ENCODE measurements at regions not wholly inside any gene's neighbourhood (a gene's known extent, or its start where the extent isn't known, plus 50 kb on each side); places are given as distances from the start of the nearest gene placed in this dataset.
"Not testable (repeated sequence)": the region's sequence is repeated elsewhere in the genome, so short reads cannot be mapped to it uniquely, and the experiment has no call there.

DNA sequence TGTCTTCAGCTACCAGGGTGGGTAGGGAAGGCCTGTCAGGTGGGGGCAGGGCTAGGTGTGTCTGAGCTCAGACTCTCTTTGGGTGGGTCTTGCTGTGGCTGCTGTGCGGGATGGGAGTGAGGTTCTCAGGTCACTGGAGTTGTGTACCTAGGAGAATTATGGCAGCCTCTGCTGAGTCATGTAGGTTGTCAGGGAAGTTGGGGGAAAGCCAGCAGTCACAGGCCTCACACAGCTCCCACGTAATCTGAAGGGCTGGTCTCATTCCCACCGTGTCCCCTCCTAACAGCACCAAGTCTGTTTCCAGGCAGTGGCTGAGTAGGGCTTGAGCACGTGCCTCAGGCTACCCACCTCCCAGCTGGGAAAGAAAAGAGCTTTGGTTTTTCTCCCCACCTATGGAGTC, 67.0 kb downstream of the CHCHD4 start:
- H3K9me3 ChIP-seq (ENCODE audit: insufficient read depth, low read depth, low read length): no peaks in the 10 kb centered on the region
- no peak overlapping the region for H3K27ac ChIP-seq (ENCODE audit: low read depth, low read length)
- no peaks in the 10 kb centered on the region for H3K27me3 ChIP-seq (ENCODE audit: insufficient read depth, low read length)
- no peak overlapping the region for H3K4me3 ChIP-seq (ENCODE audit: low read length)
- no peaks in the 10 kb centered on the region for H3K4me1 ChIP-seq (ENCODE audit: insufficient read depth, low read length)
- 90% methylated on average over 4 of the region's 4 CpGs for WGBS
- no peak overlapping the region for H3K9ac ChIP-seq (ENCODE audit: low read depth, low read length)
- H3K36me3 ChIP-seq (ENCODE audit: insufficient read depth, low read length): no peaks in the 10 kb centered on the region

- no peak overlapping the region for H3K27ac ChIP-seq (ENCODE audit: low read depth, low read length)
- H3K36me3 ChIP-seq (ENCODE audit: insufficient read depth, low read length): no peaks in the 10 kb centered on the region
- H3K9ac ChIP-seq (ENCODE audit: low read depth, low read length): no peak overlapping the region
- H3K4me1 ChIP-seq (ENCODE audit: insufficient read depth, low read length): no peaks in the 10 kb centered on the region; the same call in 1 of the 2 replicates
- no peak overlapping the region for H3K4me3 ChIP-seq (ENCODE audit: low read length)
- no peaks in the 10 kb centered on the region for H3K9me3 ChIP-seq (ENCODE audit: insufficient read depth, low read depth, low read length)
- no peaks in the 10 kb centered on the region for H3K27me3 ChIP-seq (ENCODE audit: insufficient read depth, low read length)
Observed at GRCh38 chr3:14047841-14048240, 76.8 kb downstream of the CHCHD4 start.

- no peaks in the 10 kb centered on the region for H3K27me3 ChIP-seq (ENCODE audit: insufficient read depth, low read length)
- H3K4me1 ChIP-seq (ENCODE audit: insufficient read depth, low read length): no peaks in the 10 kb centered on the region; the same call in 1 of the 2 replicates
- 84% methylated on average over 5 of the region's 5 CpGs for WGBS
- no peak overlapping the region for H3K4me3 ChIP-seq (ENCODE audit: low read length)
- H3K9me3 ChIP-seq (ENCODE audit: insufficient read depth, low read depth, low read length): no peaks in the 10 kb centered on the region
- H3K9ac ChIP-seq (ENCODE audit: low read depth, low read length): no peak overlapping the region
- no peak overlapping the region for H3K27ac ChIP-seq (ENCODE audit: low read depth, low read length)
- no peaks in the 10 kb centered on the region for H3K36me3 ChIP-seq (ENCODE audit: insufficient read depth, low read length)
Observed at GRCh38 chr3:14047027-14047426, 77.6 kb downstream of the CHCHD4 start.

DNA sequence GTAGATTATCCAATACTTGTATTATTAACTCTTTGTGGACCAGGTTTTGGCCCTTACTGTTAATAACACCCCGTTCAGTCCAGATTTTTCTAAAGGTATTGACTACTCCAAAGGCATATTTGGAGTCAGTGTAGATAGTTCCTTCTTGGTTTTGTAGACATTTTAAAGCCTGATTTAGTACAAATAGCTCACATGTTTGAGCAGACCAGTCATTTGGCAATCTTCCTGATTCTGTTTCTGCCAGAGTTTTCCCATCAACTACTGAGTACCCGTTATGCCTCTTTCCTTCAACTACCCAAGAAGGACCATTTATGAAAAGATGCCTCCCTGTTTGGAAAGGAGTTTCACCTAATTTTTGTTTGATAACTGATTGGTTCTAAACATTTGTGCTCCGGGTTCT, 82.0 kb downstream of the CHCHD4 start:
- Histone ChIP-seq H3K27me3 (ENCODE audit: insufficient read depth, low read length) (no peaks in the 10 kb centered on the region), H3K36me3 (ENCODE audit: insufficient read depth, low read length) (no peaks in the 10 kb centered on the region), H3K9ac (ENCODE audit: low read depth, low read length) (no peak overlapping the region), H3K4me3 (ENCODE audit: low read length) (no peak overlapping the region), H3K9me3 (ENCODE audit: insufficient read depth, low read depth, low read length) (peaks cover 3% of the 10 kb centered on the region; the same call in 1 of the 2 replicates), H3K4me1 (ENCODE audit: insufficient read depth, low read length) (no peaks in the 10 kb centered on the region; the same call in 1 of the 2 replicates), H3K27ac (ENCODE audit: low read depth, low read length) (no peak overlapping the region)
- 84% methylated on average over 3 of the region's 3 CpGs for WGBS

DNA sequence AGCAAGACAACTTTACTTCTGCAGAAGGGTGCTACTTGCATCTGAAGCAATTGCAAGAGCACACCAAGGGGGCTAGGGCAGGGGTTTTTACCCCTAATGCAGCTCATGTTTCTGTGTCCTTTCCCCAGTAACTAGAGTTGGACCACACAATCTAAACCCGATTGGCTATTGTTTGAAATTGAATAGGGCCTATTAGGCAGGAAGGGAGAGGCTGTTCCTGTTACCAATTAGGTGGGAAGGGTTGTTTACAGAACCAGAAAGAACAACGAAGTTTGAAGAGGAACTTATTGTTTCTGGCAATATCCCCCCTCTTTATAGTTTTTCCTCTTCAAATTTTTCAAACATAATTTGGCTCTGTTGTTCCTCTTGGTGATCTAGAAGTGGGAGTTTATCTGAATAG, 85.5 kb downstream of the CHCHD4 start:
- no peaks in the 10 kb centered on the region for H3K4me1 ChIP-seq (ENCODE audit: insufficient read depth, low read length)
- no peak overlapping the region for H3K27ac ChIP-seq (ENCODE audit: low read depth, low read length)
- 80% methylated on average over 1 of the region's 2 CpGs for WGBS
- H3K36me3 ChIP-seq (ENCODE audit: insufficient read depth, low read length): no peaks in the 10 kb centered on the region
- peaks cover 19% of the 10 kb centered on the region for H3K9me3 ChIP-seq (ENCODE audit: insufficient read depth, low read depth, low read length)
- H3K27me3 ChIP-seq (ENCODE audit: insufficient read depth, low read length): no peaks in the 10 kb centered on the region
- H3K9ac ChIP-seq (ENCODE audit: low read depth, low read length): no peak overlapping the region
- H3K4me3 ChIP-seq (ENCODE audit: low read length): no peak overlapping the region

DNA sequence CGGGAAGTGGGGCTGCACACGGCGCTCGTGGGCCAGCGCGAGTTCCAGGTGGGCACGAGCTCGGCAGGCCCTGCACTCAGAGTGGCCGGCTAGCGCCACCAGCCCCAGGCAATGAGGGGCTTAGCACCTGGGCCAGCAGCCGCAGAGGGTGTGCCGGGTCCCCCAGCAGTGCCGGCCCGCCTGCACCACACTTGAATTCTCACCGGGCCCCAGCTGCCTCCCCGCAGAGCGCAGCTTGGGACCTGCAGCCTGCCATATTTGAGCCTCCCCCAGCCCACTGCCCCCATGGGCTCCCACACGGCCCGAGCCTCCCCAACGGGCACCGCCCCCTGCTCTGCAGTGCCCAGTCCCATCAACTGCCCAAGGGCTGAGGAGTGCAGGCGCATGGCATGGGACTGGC, 87.5 kb downstream of the CHCHD4 start:
- peaks cover 19% of the 10 kb centered on the region for H3K9me3 ChIP-seq (ENCODE audit: insufficient read depth, low read depth, low read length)
- H3K27ac ChIP-seq (ENCODE audit: low read depth, low read length): no peak overlapping the region
- no peak overlapping the region for H3K4me3 ChIP-seq (ENCODE audit: low read length)
- no peaks in the 10 kb centered on the region for H3K4me1 ChIP-seq (ENCODE audit: insufficient read depth, low read length)
- H3K36me3 ChIP-seq (ENCODE audit: insufficient read depth, low read length): no peaks in the 10 kb centered on the region
- 95% methylated on average over 22 of the region's 22 CpGs for WGBS
- H3K9ac ChIP-seq (ENCODE audit: low read depth, low read length): no peak overlapping the region
- no peaks in the 10 kb centered on the region for H3K27me3 ChIP-seq (ENCODE audit: insufficient read depth, low read length)

- H3K27ac ChIP-seq (ENCODE audit: low read depth, low read length): no peak overlapping the region
- H3K4me1 ChIP-seq (ENCODE audit: insufficient read depth, low read length): peaks cover 14% of the 10 kb centered on the region; the same call in 1 of the 2 replicates
- peaks cover 16% of the 10 kb centered on the region for H3K9me3 ChIP-seq (ENCODE audit: insufficient read depth, low read depth, low read length)
- H3K9ac ChIP-seq (ENCODE audit: low read depth, low read length): no peak overlapping the region
- no peak overlapping the region for H3K4me3 ChIP-seq (ENCODE audit: low read length)
- 87% methylated on average over 1 of the region's 1 CpG for WGBS
- no peaks in the 10 kb centered on the region for H3K36me3 ChIP-seq (ENCODE audit: insufficient read depth, low read length)
- H3K27me3 ChIP-seq (ENCODE audit: insufficient read depth, low read length): no peaks in the 10 kb centered on the region
Observed at GRCh38 chr3:14033023-14033422, 91.6 kb downstream of the CHCHD4 start.

DNA sequence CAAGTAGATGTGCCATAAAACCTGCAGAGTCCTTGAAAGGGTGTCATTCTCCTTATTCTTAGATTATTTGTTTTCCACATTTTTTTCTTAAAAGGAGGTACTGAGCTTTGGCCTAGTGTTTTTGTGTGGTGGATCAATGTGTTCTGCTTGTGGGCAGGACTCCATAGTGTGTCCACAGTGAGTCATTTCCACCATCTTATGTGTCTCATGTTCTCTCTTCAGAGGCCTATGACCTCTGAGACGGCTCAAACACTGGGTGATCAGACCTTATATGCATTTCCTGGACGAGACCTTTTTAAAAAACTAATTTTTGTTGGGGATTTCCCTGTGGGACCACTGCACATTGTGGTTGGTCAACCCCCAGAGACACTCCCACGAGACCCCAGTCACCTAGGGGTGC, 93.4 kb downstream of the CHCHD4 start:
- no peaks in the 10 kb centered on the region for H3K27me3 ChIP-seq (ENCODE audit: insufficient read depth, low read length)
- no peaks in the 10 kb centered on the region for H3K36me3 ChIP-seq (ENCODE audit: insufficient read depth, low read length)
- peaks cover 27% of the 10 kb centered on the region for H3K9me3 ChIP-seq (ENCODE audit: insufficient read depth, low read depth, low read length)
- H3K4me3 ChIP-seq (ENCODE audit: low read length): no peak overlapping the region
- H3K27ac ChIP-seq (ENCODE audit: low read depth, low read length): no peak overlapping the region
- 86% methylated on average over 3 of the region's 3 CpGs for WGBS
- H3K4me1 ChIP-seq (ENCODE audit: insufficient read depth, low read length): peaks cover 14% of the 10 kb centered on the region; the same call in 1 of the 2 replicates
- no peak overlapping the region for H3K9ac ChIP-seq (ENCODE audit: low read depth, low read length)

DNA sequence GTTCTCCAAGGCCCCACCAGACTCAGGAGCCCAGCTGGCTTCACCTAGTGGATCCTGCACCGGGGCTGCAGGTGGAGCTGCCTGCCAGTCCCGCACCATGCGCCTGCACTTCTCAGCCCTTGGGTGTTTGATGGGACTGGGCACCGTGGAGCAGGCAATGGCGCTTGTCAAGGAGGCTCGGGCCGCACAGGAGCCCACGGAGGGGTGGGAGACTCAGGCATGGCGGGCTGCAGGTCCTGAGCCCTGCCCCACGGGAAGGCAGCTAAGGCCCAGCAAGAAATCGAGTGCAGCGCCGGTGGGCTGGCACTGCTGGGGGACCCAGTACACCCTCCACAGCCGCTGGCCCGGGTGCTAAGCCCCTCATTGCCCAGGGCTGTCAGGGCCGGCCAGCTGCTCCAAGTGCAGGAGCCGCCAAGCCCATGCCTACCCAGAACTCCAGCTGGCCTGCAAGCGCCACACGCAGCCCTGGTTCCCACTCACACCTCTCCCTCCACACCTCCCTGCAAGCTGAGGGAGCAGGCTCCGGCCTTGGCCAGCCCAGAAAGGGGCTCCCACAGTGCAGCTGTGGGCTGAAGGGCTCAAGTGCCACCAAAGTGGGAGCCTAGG, 95.2 kb downstream of the CHCHD4 start:
- not testable (repeated sequence) for H3K36me3 ChIP-seq (ENCODE audit: insufficient read depth, low read length); H3K4me3 ChIP-seq (ENCODE audit: low read length); H3K9ac ChIP-seq (ENCODE audit: low read depth, low read length); H3K27ac ChIP-seq (ENCODE audit: low read depth, low read length); H3K27me3 ChIP-seq (ENCODE audit: insufficient read depth, low read length)
- WGBS: 93% methylated on average over 20 of the region's 20 CpGs
- Histone ChIP-seq H3K4me1 (ENCODE audit: insufficient read depth, low read length) (peaks cover 14% of the 10 kb centered on the region; the same call in 1 of the 2 replicates), H3K9me3 (ENCODE audit: insufficient read depth, low read depth, low read length) (peaks cover 33% of the 10 kb centered on the region; the same call in 1 of the 2 replicates)

GRCh38 chr3:14028122-14028521, 96.5 kb downstream of the CHCHD4 start:
- H3K27ac ChIP-seq (ENCODE audit: low read depth, low read length); H3K36me3 ChIP-seq (ENCODE audit: insufficient read depth, low read length); H3K27me3 ChIP-seq (ENCODE audit: insufficient read depth, low read length); H3K4me3 ChIP-seq (ENCODE audit: low read length); H3K9ac ChIP-seq (ENCODE audit: low read depth, low read length): not testable (repeated sequence)
- 93% methylated on average over 9 of the region's 9 CpGs for WGBS
- Histone ChIP-seq H3K9me3 (ENCODE audit: insufficient read depth, low read depth, low read length) (peaks cover 45% of the 10 kb centered on the region), H3K4me1 (ENCODE audit: insufficient read depth, low read length) (peaks cover 14% of the 10 kb centered on the region; the same call in 1 of the 2 replicates)

- WGBS: 93% methylated on average over 4 of the region's 4 CpGs
Observed at GRCh38 chr3:14019459-14019858, 105.2 kb downstream of the CHCHD4 start.

More at GRCh38 chr3:14019459-14019858, 105.2 kb downstream of the CHCHD4 start:
- H3K27ac ChIP-seq (ENCODE audit: low read depth, low read length): no peak overlapping the region
- H3K4me3 ChIP-seq (ENCODE audit: low read length): no peak overlapping the region
- H3K9me3 ChIP-seq (ENCODE audit: insufficient read depth, low read depth, low read length): peaks cover 22% of the 10 kb centered on the region
- H3K27me3 ChIP-seq (ENCODE audit: insufficient read depth, low read length): no peaks in the 10 kb centered on the region
- no peak overlapping the region for H3K9ac ChIP-seq (ENCODE audit: low read depth, low read length)
- H3K36me3 ChIP-seq (ENCODE audit: insufficient read depth, low read length): no peaks in the 10 kb centered on the region
- no peaks in the 10 kb centered on the region for H3K4me1 ChIP-seq (ENCODE audit: insufficient read depth, low read length)

All from HUES64 (cell line).